K562 (cell line): ENCODE measurements at regions not wholly inside any gene's neighbourhood (a gene's known extent, or its start where the extent isn't known, plus 50 kb on each side); places are given as distances from the start of the nearest gene placed in this dataset.

Experiments
- ATAC-seq: fragments of 200-7000 bp; cut with Tn5 transposase; 3 replicates; pipeline ENCODE4 v1.9.1; 2020; ENCODE audit warnings: moderate library complexity
- BruUV-seq: library from RNA; stranded (reverse); fragments of 400-500 nt; replicated peaks from 2 replicates; lab custom pipeline; 2021; lab: Mats Ljungman, UMichigan
- CTCF ChIA-PET: fragments of 300-600 bp; formaldehyde crosslinking; extraction: SDS; loops from one replicate; lab custom pipeline; 2021; ENCODE audit warnings: low intra/inter-chr PET ratio; lab: Yijun Ruan, JAX
- POLR2A ChIA-PET: fragments of 300-600, 350-650 bp; sonication (Branson Sonifier 250); formaldehyde crosslinking; extraction: SDS; loops from one replicate; lab custom pipeline; 2021; ENCODE audit warnings: antibody characterized with exemption, inconsistent platforms; lab: Yijun Ruan, JAX
- DNase-seq, 4 experiments: peaks; one replicate each; pipeline versions ENCODE4 v3.0.0 to v3.0.0-alpha.2; 2011 to 2018; ENCODE audit warnings: low spot score in 3 of 4, mixed read lengths in 3 of 4; ENCODE audit errors: extremely low read depth in 1 of 4
- FAIRE-seq: peaks from 2 replicates; lab custom pipeline; 2011; peaks lifted over from hg19 to GRCh38; lab: Jason Lieb, UNC
- H2AFZ ChIP-seq: 2 replicates; pipeline ENCODE4 v1.6.0; 2011; ENCODE audit warnings: low read depth, low read length, control low read depth, inconsistent platforms
- H3K27ac ChIP-seq: fragments of 200-600 bp; 3 replicates; pipeline ENCODE4 v1.8.0; 2011; ENCODE audit warnings: low read depth, mild to moderate bottlenecking, control low read depth, inconsistent platforms, low read length, moderate library complexity, mixed read lengths; ENCODE audit errors: extremely low read depth
- H3K27me3 ChIP-seq, 2 experiments: fragments of 300-600 bp in 1 of 2; 2 replicates in 1 of 2; 3 replicates in 1 of 2; pipeline versions ENCODE4 v1.6.0 to v1.8.0; 2011; ENCODE audit warnings: inconsistent platforms in 2 of 2, low read length in 2 of 2, mild to moderate bottlenecking in 1 of 2, mixed read lengths in 1 of 2, moderate library complexity in 1 of 2; ENCODE audit not compliant: control insufficient read depth in 2 of 2, insufficient read depth in 2 of 2
- H3K36me3 ChIP-seq: fragments of 300-600 bp; 3 replicates; pipeline ENCODE4 v1.8.0; 2011; ENCODE audit warnings: mild to moderate bottlenecking, low read length, inconsistent platforms; ENCODE audit not compliant: control insufficient read depth, insufficient read depth
- H3K4me1 ChIP-seq, 2 experiments: fragments of 200-600 bp in 1 of 2; replicated peaks in 1 of 2; 2 replicates in 1 of 2; 3 replicates in 1 of 2; pipeline versions ENCODE4 v1.5.1 to v1.8.0; 2011; ENCODE audit warnings: inconsistent platforms in 2 of 2, low read length in 2 of 2, mild to moderate bottlenecking in 1 of 2, mixed read lengths in 1 of 2, moderate library complexity in 1 of 2; ENCODE audit not compliant: control insufficient read depth in 2 of 2, insufficient read depth in 2 of 2
- H3K4me2 ChIP-seq: 2 replicates; pipeline ENCODE4 v1.6.1; 2011; ENCODE audit warnings: low read length, control low read depth, inconsistent platforms, mixed read lengths; ENCODE audit not compliant: insufficient read depth
- H3K4me3 ChIP-seq: fragments of 200-600 bp; sonication (generic), shearing (Covaris generic); 2 replicates; pipeline ENCODE4 v1.5.1; 2016; ENCODE audit warnings: control low read depth, inconsistent platforms
- H3K79me2 ChIP-seq: fragments of 200-600 bp; 3 replicates; pipeline ENCODE4 v1.8.0; 2011; ENCODE audit warnings: low read length, inconsistent platforms; ENCODE audit not compliant: control insufficient read depth, insufficient read depth
- H3K9ac ChIP-seq, 2 experiments: 2 replicates each; pipeline versions ENCODE4 v1.6.0 to v1.6.1; 2011; ENCODE audit warnings: low read depth in 2 of 2, low read length in 2 of 2, control low read depth in 1 of 2, inconsistent platforms in 1 of 2, mild to moderate bottlenecking in 1 of 2, mixed read lengths in 1 of 2; ENCODE audit not compliant: insufficient read depth in 1 of 2
- H3K9me1 ChIP-seq: one replicate; pipeline ENCODE4 v1.6.0; 2011; ENCODE audit warnings: inconsistent platforms, mild to moderate bottlenecking, low read length, moderate library complexity; ENCODE audit not compliant: control insufficient read depth, insufficient read depth
- H3K9me3 ChIP-seq: replicated peaks from 2 replicates; pipeline ENCODE4 v1.5.1; 2011; ENCODE audit warnings: low read depth, low read length, inconsistent platforms; ENCODE audit not compliant: control insufficient read depth, insufficient read depth
- H4K20me1 ChIP-seq: replicated peaks from 2 replicates; pipeline ENCODE4 v1.6.1; 2011; ENCODE audit warnings: low read length, inconsistent platforms, mixed read lengths; ENCODE audit not compliant: control insufficient read depth, insufficient read depth
- DDX20 ChIP-seq: fragments of 450-650 bp; IDR thresholded peaks from 2 replicates; pipeline ENCODE4 v1.6.1; 2016; ENCODE audit warnings: missing genetic modification characterization, low read depth, mild to moderate bottlenecking, missing compliant biosample characterization, moderate library complexity
- TEAD4 ChIP-seq, 2 experiments: sonication (generic) in 1 of 2; formaldehyde crosslinking in 1 of 2; IDR thresholded peaks; 2 replicates each; pipeline versions ENCODE4 v1.6.1 to v1.8.0; 2012 to 2022; ENCODE audit warnings: borderline replicate concordance in 1 of 2, inconsistent platforms in 1 of 2, low read length in 1 of 2, mild to moderate bottlenecking in 1 of 2, missing genetic modification reagents in 1 of 2
- WGBS: fragments of 100-300 bp; shearing (Covaris generic); methylation state at CpG from one replicate; pipeline ENCODE4 v1.1.6; 2016; ENCODE audit warnings: low coverage, mixed read lengths; ENCODE audit not compliant: insufficient coverage; ENCODE audit errors: missing lambda C conversion rate; 5-methylcytosine and 5-hydroxymethylcytosine counted together
- in situ Hi-C: fragments of 300-500 bp; cut with MboI; formaldehyde crosslinking; loops from 4 replicates; pipeline ENCODE4 v1.15.0; 2018; ENCODE audit warnings: inconsistent platforms, mixed read lengths
- intact Hi-C: fragments of 100-400 bp; cut with micrococcal nuclease; formaldehyde crosslinking; loops from 2 replicates; pipeline ENCODE4 v1.14.2; 2022
- TF ChIP-seq, protein P1 (sequence below): fragments of 450-650 bp; IDR thresholded peaks from 2 replicates; pipeline ENCODE4 v1.6.1; 2016; ENCODE audit warnings: antibody characterized with exemption
- TF ChIP-seq, protein P2 (sequence below), 2 experiments: fragments of 450-650 bp; IDR thresholded peaks; 2 replicates each; pipeline ENCODE4 v1.6.1; 2016
- TF ChIP-seq, protein P3 (sequence below): sonication (generic); formaldehyde crosslinking; IDR thresholded peaks from 2 replicates; pipeline ENCODE4 v1.8.0; 2022; ENCODE audit warnings: mild to moderate bottlenecking, missing genetic modification reagents

DNA sequence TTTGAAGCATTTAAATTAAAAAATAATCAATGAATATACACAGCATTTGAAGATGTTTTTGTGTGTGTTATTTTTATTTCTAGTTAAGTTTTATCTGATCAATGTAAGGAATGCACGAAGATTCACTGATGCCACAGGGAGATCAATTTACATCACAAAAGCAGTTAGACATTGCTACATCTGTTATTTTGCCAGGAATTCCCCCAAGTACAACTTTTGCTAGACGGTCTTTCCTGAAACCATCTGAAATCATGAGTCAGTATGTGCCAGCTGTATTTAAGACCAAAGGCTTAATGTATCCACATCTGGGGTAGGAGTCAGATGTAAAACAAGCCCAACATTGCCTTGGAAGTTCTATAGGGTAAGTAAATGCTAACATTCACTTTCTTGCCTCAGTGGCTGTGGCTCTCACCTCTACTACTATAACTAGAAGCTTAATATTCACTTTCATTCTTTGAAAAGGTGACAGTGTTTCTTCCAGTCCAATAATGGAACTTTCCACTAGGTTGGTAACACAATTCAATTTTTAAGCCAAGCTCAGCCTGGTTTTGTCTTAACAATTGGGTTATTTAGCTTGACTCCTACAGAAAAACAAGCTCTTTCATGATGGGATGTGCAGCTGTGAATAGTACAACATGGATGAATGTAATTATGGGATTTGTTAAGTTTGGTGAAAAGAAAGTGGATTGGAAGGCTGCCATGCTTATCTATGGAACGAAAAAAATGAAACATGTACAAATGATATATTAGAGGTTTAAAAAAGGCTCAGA lies 385.4 kb upstream of the TMEM132C start:
- no peak overlapping the region for H3K27ac ChIP-seq
- H3K27me3 ChIP-seq = no peaks in the 10 kb centered on the region
- ChIA-PET POLR2A (no interaction called here), CTCF (no interaction called here)
- no peak overlapping the region for H3K9ac ChIP-seq
- intact Hi-C loops (no loop called here), in situ Hi-C loops (no loop called here)
- 7% methylated on average over 3 of the region's 3 CpGs for WGBS
- no peaks in the 10 kb centered on the region for H3K4me1 ChIP-seq
- H3K4me3 ChIP-seq = no peak overlapping the region
- no peaks in the 10 kb centered on the region for H3K9me1 ChIP-seq
- BruUV-seq = no TSS peak
- no peaks in the 10 kb centered on the region for H3K9me3 ChIP-seq
- TF ChIP-seq, protein P1, sequence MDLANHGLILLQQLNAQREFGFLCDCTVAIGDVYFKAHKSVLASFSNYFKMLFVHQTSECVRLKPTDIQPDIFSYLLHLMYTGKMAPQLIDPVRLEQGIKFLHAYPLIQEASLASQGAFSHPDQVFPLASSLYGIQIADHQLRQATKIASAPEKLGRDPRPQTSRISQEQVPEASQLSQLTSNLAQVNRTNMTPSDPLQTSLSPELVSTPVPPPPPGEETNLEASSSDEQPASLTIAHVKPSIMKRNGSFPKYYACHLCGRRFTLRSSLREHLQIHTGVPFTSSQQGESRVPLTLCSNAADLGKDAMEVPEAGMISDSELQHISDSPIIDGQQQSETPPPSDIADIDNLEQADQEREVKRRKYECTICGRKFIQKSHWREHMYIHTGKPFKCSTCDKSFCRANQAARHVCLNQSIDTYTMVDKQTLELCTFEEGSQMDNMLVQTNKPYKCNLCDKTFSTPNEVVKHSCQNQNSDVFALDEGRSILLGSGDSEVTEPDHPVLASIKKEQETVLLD = no peak
- TF ChIP-seq, protein P2, sequence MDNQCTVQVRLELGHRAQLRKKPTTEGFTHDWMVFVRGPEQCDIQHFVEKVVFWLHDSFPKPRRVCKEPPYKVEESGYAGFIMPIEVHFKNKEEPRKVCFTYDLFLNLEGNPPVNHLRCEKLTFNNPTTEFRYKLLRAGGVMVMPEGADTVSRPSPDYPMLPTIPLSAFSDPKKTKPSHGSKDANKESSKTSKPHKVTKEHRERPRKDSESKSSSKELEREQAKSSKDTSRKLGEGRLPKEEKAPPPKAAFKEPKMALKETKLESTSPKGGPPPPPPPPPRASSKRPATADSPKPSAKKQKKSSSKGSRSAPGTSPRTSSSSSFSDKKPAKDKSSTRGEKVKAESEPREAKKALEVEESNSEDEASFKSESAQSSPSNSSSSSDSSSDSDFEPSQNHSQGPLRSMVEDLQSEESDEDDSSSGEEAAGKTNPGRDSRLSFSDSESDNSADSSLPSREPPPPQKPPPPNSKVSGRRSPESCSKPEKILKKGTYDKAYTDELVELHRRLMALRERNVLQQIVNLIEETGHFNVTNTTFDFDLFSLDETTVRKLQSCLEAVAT (IDR thresholded peaks at IDR 0.05) = no peak
- TF ChIP-seq, protein P3, sequence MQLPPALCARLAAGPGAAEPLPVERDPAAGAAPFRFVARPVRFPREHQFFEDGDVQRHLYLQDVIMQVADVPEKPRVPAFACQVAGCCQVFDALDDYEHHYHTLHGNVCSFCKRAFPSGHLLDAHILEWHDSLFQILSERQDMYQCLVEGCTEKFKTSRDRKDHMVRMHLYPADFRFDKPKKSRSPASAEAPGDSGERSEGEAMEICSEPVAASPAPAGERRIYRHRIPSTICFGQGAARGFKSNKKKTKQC (CRISPR knock-in tag) = no peak
- TF ChIP-seq TEAD4 (IDR thresholded peaks at IDR 0.05; ENCODE audit: low read length) (no peak), TEAD4 (CRISPR knock-in tag; IDR thresholded peaks at IDR 0.05; ENCODE audit: borderline replicate concordance) (no peak), DDX20 (tag) (no peak)
- DNase-seq = no peak
- H4K20me1 ChIP-seq = no peaks in the 10 kb centered on the region
- no peak for FAIRE-seq
- no peaks in the 10 kb centered on the region for H3K79me2 ChIP-seq
- no peak for ATAC-seq
- no peak overlapping the region for H2AFZ ChIP-seq
- no peak overlapping the region for H3K4me2 ChIP-seq
- H3K36me3 ChIP-seq = no peaks in the 10 kb centered on the region
